Stomach (tissue), 8 donors: ENCODE measurements at regions not wholly inside any gene's neighbourhood (a gene's known extent, or its start where the extent isn't known, plus 50 kb on each side); places are given as distances from the start of the nearest gene placed in this dataset.

Source experiments
- DNase-seq, 2 donors: peaks; one replicate each; pipeline versions ENCODE4 v3.0.0 to v3.0.0-alpha.2; 2013 to 2019
- H3K27ac ChIP-seq, 5 donors: fragments of 200-600 bp in 4 of 5; sonication (generic) in 4 of 5; one replicate each; pipeline ENCODE4 v1.5.1; 2013 to 2019; ENCODE audit warnings: mild to moderate bottlenecking in 1 of 5, moderate library complexity in 1 of 5
- H3K27me3 ChIP-seq, 3 donors: fragments of 200-600 bp; sonication (generic); one replicate each; pipeline ENCODE4 v1.5.1; 2017 to 2019; ENCODE audit warnings: mixed run types in 1 of 3
- H3K36me3 ChIP-seq, 4 donors: fragments of 200-600 bp; sonication (generic); 1 replicate in 3 of 4; 2 replicates in 1 of 4; pipeline ENCODE4 v1.5.1; 2016 to 2019
- H3K4me1 ChIP-seq, 4 donors: fragments of 200-600 bp; sonication (generic); one replicate each; pipeline ENCODE4 v1.5.1; 2016 to 2019
- H3K4me3 ChIP-seq, 4 donors: fragments of 200-600 bp; sonication (generic) in 3 of 4; one replicate each; pipeline ENCODE4 v1.5.1; 2016 to 2019; ENCODE audit warnings: mild to moderate bottlenecking in 1 of 4
- H3K9me3 ChIP-seq, 4 donors: fragments of 200-600 bp; sonication (generic); one replicate each; pipeline ENCODE4 v1.5.1; 2016 to 2019
- CTCF ChIP-seq, 7 experiments: fragments of 450-650 bp in 4 of 7; fragments of 200-600 bp in 3 of 7; sonication (generic) in 3 of 7; IDR thresholded peaks; one replicate each; pipeline ENCODE4 v1.5.1; 2016 to 2019; ENCODE audit warnings: antibody characterized with exemption in 7 of 7, control low read depth in 2 of 7, mild to moderate bottlenecking in 1 of 7
- EP300 ChIP-seq: sonication (generic); formaldehyde crosslinking; IDR thresholded peaks from one replicate; pipeline ENCODE4 v1.6.1; 2017; ENCODE audit warnings: antibody characterized with exemption
- POLR2A ChIP-seq, 4 donors: fragments of 450-650 bp; IDR thresholded peaks; one replicate each; pipeline ENCODE4 v1.6.1; 2016; ENCODE audit warnings: antibody characterized with exemption in 4 of 4, control low read depth in 2 of 4, mild to moderate bottlenecking in 1 of 4, moderate library complexity in 1 of 4
- POLR2AphosphoS5 ChIP-seq, 3 donors: sonication (generic); formaldehyde crosslinking; IDR thresholded peaks; one replicate each; pipeline ENCODE4 v1.6.1; 2016; ENCODE audit warnings: antibody characterized with exemption in 3 of 3
- WGBS, 5 donors: extraction: QIAGEN DNeasy Blood & Tissue Kit in 3 of 5; methylation state at CpG; one replicate each; pipeline versions ENCODE4 v1.1.5 to v1.1.7; 2013 to 2018; 5-methylcytosine and 5-hydroxymethylcytosine counted together
- intact Hi-C: fragments of 100-400 bp; cut with DNase I; formaldehyde crosslinking; loops from one replicate; pipeline ENCODE4 v1.15.1; 2023; ENCODE audit warnings: low total_unique reads
- donor health status: healthy with polysubstance abuse.
- donor health status: Bipolar disorder and iron deficiency.
- donor health status: healthy.

GRCh38 chr6:166866839-166867637 lies 89.3 kb downstream of the RNASET2 start:
- H3K9me3 ChIP-seq, result no peaks in the 10 kb centered on the region

DNA sequence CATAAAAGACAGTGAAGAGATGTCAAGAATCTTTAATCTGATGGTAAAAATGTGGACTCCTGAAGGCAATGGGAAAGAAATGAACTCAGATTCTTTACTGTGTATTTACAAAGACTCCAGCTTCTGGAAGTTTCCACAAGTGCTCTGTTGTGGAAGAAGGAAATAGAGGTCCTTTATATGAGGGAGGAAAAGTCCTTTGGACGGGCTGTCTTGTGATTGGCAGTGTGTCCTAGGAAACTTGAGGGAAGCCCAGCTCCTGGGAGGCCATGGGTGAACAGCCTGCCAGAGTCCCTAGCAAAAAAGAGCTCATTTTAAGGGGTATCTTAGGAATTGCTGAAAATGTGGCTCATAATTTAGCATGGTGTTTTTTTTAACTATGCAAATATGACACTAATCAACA lies 92.0 kb downstream of the RNASET2 start:
- Histone ChIP-seq H3K4me3 (no peak overlapping the region), H3K9me3 (no peaks in the 10 kb centered on the region), H3K27ac (no peak overlapping the region), H3K36me3 (no peaks in the 10 kb centered on the region), H3K27me3 (peaks cover 0 to 27% (median 19%) of the 10 kb centered on the region in 3 donors), H3K4me1 (peaks cover 9 to 28% (median 18%) of the 10 kb centered on the region in 4 donors)
- DNase-seq, result no peak
- TF ChIP-seq POLR2AphosphoS5 (IDR thresholded peaks at IDR 0.05) (no peak), EP300 (no peak), CTCF (IDR thresholded peaks at IDR 0.05) (no peak), POLR2A (IDR thresholded peaks at IDR 0.05) (no peak)
- WGBS, 5 donors, result 31 to 76% (median 52%) methylated on average over 1 of the region's 1 CpG
- intact Hi-C loops, result no loop called here

More at GRCh38 chr6:166866839-166867637, 89.3 kb downstream of the RNASET2 start:
- peak in 1 of 2 donors; percentile 61 for DNase-seq
- TF ChIP-seq EP300 (no peak), POLR2A (IDR thresholded peaks at IDR 0.05) (no peak), CTCF (IDR thresholded peaks at IDR 0.05) (no peak), POLR2AphosphoS5 (IDR thresholded peaks at IDR 0.05) (no peak)
- H3K27me3 ChIP-seq, result peaks cover 0 to 12% (median 12%) of the 10 kb centered on the region in 3 donors
- H3K27ac ChIP-seq, result peak overlapping the region in 1 of 5 donors; percentile 19
- no peaks in the 10 kb centered on the region for H3K36me3 ChIP-seq
- intact Hi-C loops, result no loop called here
- H3K4me3 ChIP-seq, result no peak overlapping the region
- H3K4me1 ChIP-seq, result peaks cover 9 to 20% (median 12%) of the 10 kb centered on the region in 4 donors
- 66 to 78% (median 71%) methylated on average over 19 of the region's 19 CpGs for WGBS, 5 donors

GRCh38 chr6:166862978-166863530 lies 93.3 kb downstream of the RNASET2 start:
- 28 to 39% (median 31%) methylated on average over 17 to 21 of the region's 21 CpGs for WGBS, 5 donors

More at GRCh38 chr6:166862978-166863530, 93.3 kb downstream of the RNASET2 start:
- TF ChIP-seq POLR2AphosphoS5 (IDR thresholded peaks at IDR 0.05), result no peak
- no peak for TF ChIP-seq EP300
- no peak for TF ChIP-seq CTCF (IDR thresholded peaks at IDR 0.05)
- no peak for TF ChIP-seq POLR2A (IDR thresholded peaks at IDR 0.05)
- intact Hi-C loops, result no loop called here
- no peaks in the 10 kb centered on the region for H3K9me3 ChIP-seq
- no peak for DNase-seq
- peaks cover 0 to 27% (median 19%) of the 10 kb centered on the region in 3 donors for H3K27me3 ChIP-seq
- peak overlapping the region in 3 of 5 donors; percentile 35 to 68 (median 68) for H3K27ac ChIP-seq
- H3K36me3 ChIP-seq, result no peaks in the 10 kb centered on the region
- H3K4me3 ChIP-seq, result peak overlapping the region; percentile 49 to 75 (median 66)
- peaks cover 9 to 28% (median 18%) of the 10 kb centered on the region in 4 donors for H3K4me1 ChIP-seq
